B cell (primary cell): ENCODE measurements at regions not wholly inside any gene's neighbourhood (a gene's known extent, or its start where the extent isn't known, plus 50 kb on each side); places are given as distances from the start of the nearest gene placed in this dataset.

Experiments used
- ATAC-seq: fragments of 200-7000 bp; cut with Tn5 transposase; one replicate; pipeline ENCODE4 v1.10.0; 2021; ENCODE audit warnings: low read depth, mild to moderate bottlenecking, moderate number of reproducible peaks, moderate library complexity
- CTCF ChIA-PET: fragments of 350-600 bp; sonication (Branson Sonifier 250); formaldehyde crosslinking; loops from one replicate; lab custom pipeline; 2021; ENCODE audit warnings: antibody characterized with exemption, inconsistent platforms; lab: Charles Lee
- POLR2A ChIA-PET: fragments of 350-600 bp; sonication (Branson Sonifier 250); formaldehyde crosslinking; loops from one replicate; lab custom pipeline; 2021; ENCODE audit warnings: antibody characterized with exemption; lab: Charles Lee
- DNase-seq: peaks from one replicate; pipeline ENCODE4 v3.0.0; 2013
- H2AFZ ChIP-seq: 2 replicates; pipeline ENCODE4 v1.6.1; 2012; ENCODE audit warnings: mild to moderate bottlenecking, low read depth, low read length; ENCODE audit not compliant: insufficient read depth, poor library complexity, severe bottlenecking
- H3K27ac ChIP-seq, 2 donors: 1 replicate in 1 of 2; 2 replicates in 1 of 2; pipeline ENCODE4 v1.5.1; 2012 to 2013; ENCODE audit warnings: low read length in 2 of 2, mild to moderate bottlenecking in 2 of 2, moderate library complexity in 1 of 2
- H3K27me3 ChIP-seq, 4 experiments: fragments of 200-600 bp in 1 of 4; sonication (generic) in 1 of 4; replicated peaks in 1 of 4; 1 replicate in 2 of 4; 2 replicates in 2 of 4; pipeline versions ENCODE4 v1.6.1 to v1.7.0; 2013 to 2016; ENCODE audit warnings: low read length in 3 of 4, mild to moderate bottlenecking in 2 of 4, mixed read lengths in 1 of 4, moderate library complexity in 1 of 4; ENCODE audit not compliant: insufficient read depth in 4 of 4, control insufficient read depth in 3 of 4; ENCODE audit errors: control extremely low read depth in 1 of 4
- H3K36me3 ChIP-seq, 2 experiments: replicated peaks in 1 of 2; 1 replicate in 1 of 2; 2 replicates in 1 of 2; pipeline versions ENCODE4 v1.6.1 to v1.7.1; 2013; ENCODE audit warnings: low read length in 1 of 2; ENCODE audit not compliant: insufficient read depth in 2 of 2, control insufficient read depth in 1 of 2; ENCODE audit errors: control extremely low read depth in 1 of 2, extremely low read depth in 1 of 2
- H3K4me1 ChIP-seq, 2 donors: fragments of 200-600 bp in 1 of 2; sonication (generic) in 1 of 2; 1 replicate in 1 of 2; 2 replicates in 1 of 2; pipeline versions ENCODE4 v1.5.1 to v1.6.1; 2013 to 2017; ENCODE audit warnings: low read length in 2 of 2; ENCODE audit not compliant: control insufficient read depth in 2 of 2, insufficient read depth in 2 of 2
- H3K4me2 ChIP-seq: replicated peaks from 2 replicates; pipeline ENCODE3; 2012; ENCODE audit warnings: mild to moderate bottlenecking, low read depth, low read length; ENCODE audit not compliant: poor library complexity, severe bottlenecking
- H3K4me3 ChIP-seq, 5 experiments: fragments of 200-600 bp in 1 of 5; sonication (generic) in 1 of 5; 1 replicate in 3 of 5; 2 replicates in 2 of 5; pipeline versions ENCODE4 v1.5.1 to v1.7.0; 2011 to 2016; ENCODE audit warnings: low read length in 4 of 5, mild to moderate bottlenecking in 4 of 5, low read depth in 2 of 5, control low read depth in 1 of 5, moderate library complexity in 1 of 5; ENCODE audit not compliant: insufficient read depth in 1 of 5; ENCODE audit errors: control extremely low read depth in 1 of 5, extremely low read depth in 1 of 5
- H3K79me2 ChIP-seq: fragments of 200-600 bp; sonication (generic); one replicate; pipeline ENCODE4 v1.6.0; 2016; ENCODE audit warnings: low read length; ENCODE audit not compliant: control insufficient read depth, insufficient read depth
- H3K9ac ChIP-seq: fragments of 200-600 bp; sonication (generic); 2 replicates; pipeline ENCODE4 v1.6.1; 2017; ENCODE audit warnings: mild to moderate bottlenecking, low read length, moderate library complexity
- H3K9me3 ChIP-seq, 3 donors: one replicate each; pipeline versions ENCODE4 v1.6.1 to v1.7.1; 2013; ENCODE audit warnings: low read length in 2 of 3; ENCODE audit not compliant: control insufficient read depth in 2 of 3, insufficient read depth in 1 of 3; ENCODE audit errors: control extremely low read depth in 1 of 3
- H4K20me1 ChIP-seq: 2 replicates; pipeline ENCODE4 v1.6.0; 2012; ENCODE audit warnings: mild to moderate bottlenecking, low read length; ENCODE audit not compliant: insufficient read depth, control insufficient read depth, poor library complexity, severe bottlenecking
- H3K27ac Mint-ChIP-seq: one replicate; pipeline ENCODE4 v1.8.0; 2021; ENCODE audit warnings: mixed read lengths
- H3K27me3 Mint-ChIP-seq: one replicate; pipeline ENCODE4 v1.8.0; 2021; ENCODE audit warnings: mixed read lengths
- H3K4me1 Mint-ChIP-seq: one replicate; pipeline ENCODE4 v1.8.0; 2021; ENCODE audit warnings: mixed read lengths
- H3K4me3 Mint-ChIP-seq: one replicate; pipeline ENCODE4 v1.8.0; 2021; ENCODE audit warnings: mixed read lengths
- H3K9me3 Mint-ChIP-seq: one replicate; pipeline ENCODE4 v1.8.0; 2022; ENCODE audit warnings: mixed read lengths; ENCODE audit not compliant: insufficient read depth
- CTCF ChIP-seq: fragments of 200-600 bp; IDR thresholded peaks from one replicate; pipeline ENCODE4 v1.8.0; 2022; ENCODE audit warnings: antibody characterized with exemption, mild to moderate bottlenecking
- EZH2 ChIP-seq: IDR thresholded peaks from 2 replicates; pipeline ENCODE4 v1.6.1; 2012; ENCODE audit warnings: borderline replicate concordance, low read depth, mild to moderate bottlenecking, moderate library complexity, low read length; ENCODE audit not compliant: insufficient read depth, poor library complexity, severe bottlenecking
- WGBS: methylation state at CpG from one replicate; pipeline ENCODE4 v1.1.5; 2013; ENCODE audit warnings: missing lambda C conversion rate; ENCODE audit not compliant: insufficient coverage; 5-methylcytosine and 5-hydroxymethylcytosine counted together
- intact Hi-C: fragments of 100-400 bp; cut with micrococcal nuclease; formaldehyde crosslinking; loops from one replicate; pipeline ENCODE4 v1.10.0; 2022

GRCh38 chr1:221849897-221850296, 108.0 kb upstream of the DUSP10 start:
- H2AFZ ChIP-seq, result no peak overlapping the region
- peaks cover 2% of the 10 kb centered on the region for H3K4me1 Mint-ChIP-seq
- H3K27ac Mint-ChIP-seq, result no peak overlapping the region
- H3K4me1 ChIP-seq, result no peaks in the 10 kb centered on the region
- H3K9me3 ChIP-seq, result no peaks in the 10 kb centered on the region
- ChIA-PET POLR2A (no interaction called here), CTCF (no interaction called here)
- no peaks in the 10 kb centered on the region for H3K9me3 Mint-ChIP-seq
- no peaks in the 10 kb centered on the region for H3K27me3 ChIP-seq
- H3K27ac ChIP-seq, result no peak overlapping the region
- H3K79me2 ChIP-seq, result no peaks in the 10 kb centered on the region
- ATAC-seq (no peak), DNase-seq (no peak)
- no peak overlapping the region for H3K4me2 ChIP-seq
- intact Hi-C loops, result no loop called here
- no CpG with 5 or more reads among the region's 2 CpGs for WGBS
- TF ChIP-seq CTCF (no peak), EZH2 (no peak)
- no peak overlapping the region for H3K9ac ChIP-seq
- no peak overlapping the region for H3K4me3 ChIP-seq
- no peak overlapping the region for H3K4me3 Mint-ChIP-seq
- H3K27me3 Mint-ChIP-seq, result no peaks in the 10 kb centered on the region
- H4K20me1 ChIP-seq, result no peaks in the 10 kb centered on the region
- no peaks in the 10 kb centered on the region for H3K36me3 ChIP-seq

GRCh38 chr1:221849110-221849509, 107.2 kb upstream of the DUSP10 start:
- no CpG with 5 or more reads among the region's 1 CpG for WGBS
- no peaks in the 10 kb centered on the region for H4K20me1 ChIP-seq
- H3K27me3 ChIP-seq, result no peaks in the 10 kb centered on the region
- no peaks in the 10 kb centered on the region for H3K36me3 ChIP-seq
- H3K9ac ChIP-seq, result no peak overlapping the region
- POLR2A ChIA-PET, result no interaction called here
- TF ChIP-seq EZH2 (no peak), CTCF (no peak)
- Mint-ChIP-seq H3K4me1 (peaks cover 2% of the 10 kb centered on the region), H3K27ac (no peak overlapping the region), H3K4me3 (no peak overlapping the region), H3K9me3 (no peaks in the 10 kb centered on the region), H3K27me3 (no peaks in the 10 kb centered on the region)
- CTCF ChIA-PET, result no interaction called here
- no peaks in the 10 kb centered on the region for H3K9me3 ChIP-seq
- no peak overlapping the region for H3K4me2 ChIP-seq
- no peak overlapping the region for H2AFZ ChIP-seq
- DNase-seq (no peak), ATAC-seq (no peak)
- intact Hi-C loops, result no loop called here
- H3K79me2 ChIP-seq, result no peaks in the 10 kb centered on the region
- H3K4me1 ChIP-seq, result no peaks in the 10 kb centered on the region
- no peak overlapping the region for H3K27ac ChIP-seq
- no peak overlapping the region for H3K4me3 ChIP-seq
